GM12892 (cell line): ENCODE measurements at regions not wholly inside any gene's neighbourhood (a gene's known extent, or its start where the extent isn't known, plus 50 kb on each side); places are given as distances from the start of the nearest gene placed in this dataset.
"Not testable (repeated sequence)": the region's sequence is repeated elsewhere in the genome, so short reads cannot be mapped to it uniquely, and the experiment has no call there.

Experiments used
- POLR2A ChIP-seq: IDR thresholded peaks from 2 replicates; pipeline ENCODE4 v1.6.1; 2011; ENCODE audit warnings: low read depth, low read length, control low read depth
- POLR2AphosphoS5 ChIP-seq: IDR thresholded peaks from 2 replicates; pipeline ENCODE4 v1.6.1; 2011; ENCODE audit warnings: low read depth, low read length, control low read depth

DNA sequence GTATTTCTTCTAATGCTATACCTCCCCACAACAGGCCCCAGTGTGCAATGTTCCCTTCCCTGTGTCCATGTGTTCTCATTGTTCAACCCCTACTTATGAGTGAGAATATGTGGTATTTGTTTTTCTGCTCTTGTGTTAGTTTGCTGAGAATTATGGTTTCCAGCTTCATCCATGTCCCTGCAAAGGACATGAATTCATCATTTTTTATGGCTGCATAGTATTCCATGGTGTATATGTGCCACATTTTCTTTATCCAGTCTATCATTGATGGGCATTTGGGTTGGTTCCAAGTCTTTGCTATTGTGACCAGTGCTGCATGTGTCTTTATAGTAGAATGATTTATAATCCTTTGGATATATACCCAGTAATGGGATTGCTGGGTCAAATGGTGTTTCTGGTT, 95.7 kb upstream of the HEY2 start:
- TF ChIP-seq POLR2A, POLR2AphosphoS5: not testable (repeated sequence)
